ENCODE measurements at regions not wholly inside any gene's neighbourhood (a gene's known extent, or its start where the extent isn't known, plus 50 kb on each side); places are given as distances from the start of the nearest gene placed in this dataset.

- TF ChIP-seq POLR2AphosphoS5 (IDR thresholded peaks at IDR 0.05) (peak; percentile 63), CTCF (IDR thresholded peaks at IDR 0.05) (no peak), POLR2A (IDR thresholded peaks at IDR 0.05) (no peak), EP300 (IDR thresholded peaks at IDR 0.05) (no peak)
Observed at GRCh38 chr14:56378475-56378877, 201.1 kb upstream of the TMEM260 start.
